HG03097 (cell line): ENCODE measurements at regions not wholly inside any gene's neighbourhood (a gene's known extent, or its start where the extent isn't known, plus 50 kb on each side); places are given as distances from the start of the nearest gene placed in this dataset.
"Not testable (repeated sequence)": the region's sequence is repeated elsewhere in the genome, so short reads cannot be mapped to it uniquely, and the experiment has no call there.

Experiments used
- ATAC-seq: cut with Tn5 transposase; IDR thresholded peaks from one replicate; pipeline ENCODE4 v1.9.1; 2021; ENCODE audit not compliant: unreplicated experiment, low FRiP score

DNA sequence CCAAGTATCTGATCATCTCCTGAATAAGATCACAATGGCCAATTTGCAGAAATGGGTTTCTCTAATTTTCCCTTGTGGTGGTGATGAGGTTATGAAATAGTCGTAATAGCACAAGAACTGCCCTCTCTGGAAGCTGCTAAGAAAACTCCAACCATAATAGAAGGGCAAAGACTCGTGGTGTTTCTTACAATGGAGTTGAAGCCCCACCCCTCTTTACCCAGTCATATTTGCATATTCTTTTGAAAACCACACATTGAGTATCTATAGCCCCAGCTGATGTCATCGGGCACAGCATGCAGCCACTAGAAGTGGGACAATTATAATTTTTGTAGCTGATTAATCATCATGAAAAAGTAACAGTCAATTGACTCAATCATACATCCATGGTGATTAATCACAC is 452.1 kb upstream of the POU3F2 start:
- ATAC-seq, result no peak

DNA sequence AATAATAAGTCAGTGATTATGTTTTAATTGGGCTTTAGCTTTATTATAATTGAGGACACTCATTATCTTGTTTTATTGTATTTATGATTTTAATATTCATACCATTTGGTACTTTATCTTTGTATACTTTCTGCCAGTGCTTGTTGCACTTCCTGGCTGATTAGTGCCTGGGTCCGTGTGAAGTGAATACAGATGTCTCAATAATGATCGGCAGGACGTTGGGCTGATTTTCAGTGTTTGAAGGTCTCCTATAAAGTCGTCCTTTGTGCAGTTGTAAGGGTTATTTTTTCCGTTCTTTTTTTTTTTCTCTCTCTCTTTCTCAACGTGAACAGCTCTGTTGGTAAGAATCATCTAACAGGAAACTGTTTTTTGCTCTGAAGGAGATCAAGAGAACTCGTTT is 450.0 kb upstream of the POU3F2 start:
- no peak for ATAC-seq

DNA sequence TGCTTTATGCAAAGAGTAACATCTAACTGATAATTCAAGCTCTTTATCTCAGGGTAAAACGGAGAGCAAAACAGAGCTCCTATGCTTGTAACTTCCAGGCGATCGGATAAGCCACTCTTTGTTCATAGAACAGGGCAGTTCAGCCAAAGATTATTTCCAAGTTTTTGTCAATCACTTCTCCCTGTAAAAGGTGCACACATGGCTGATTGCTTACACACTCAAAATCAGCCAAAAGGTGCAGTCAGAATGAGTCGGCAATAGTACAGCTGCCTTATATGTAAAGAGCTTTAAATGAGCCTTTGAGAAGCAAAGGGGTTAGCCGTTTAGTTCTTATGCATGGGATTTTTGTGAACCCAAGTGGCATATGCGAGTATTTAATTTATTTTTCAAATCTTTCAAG is 449.6 kb upstream of the POU3F2 start:
- ATAC-seq, result no peak

DNA sequence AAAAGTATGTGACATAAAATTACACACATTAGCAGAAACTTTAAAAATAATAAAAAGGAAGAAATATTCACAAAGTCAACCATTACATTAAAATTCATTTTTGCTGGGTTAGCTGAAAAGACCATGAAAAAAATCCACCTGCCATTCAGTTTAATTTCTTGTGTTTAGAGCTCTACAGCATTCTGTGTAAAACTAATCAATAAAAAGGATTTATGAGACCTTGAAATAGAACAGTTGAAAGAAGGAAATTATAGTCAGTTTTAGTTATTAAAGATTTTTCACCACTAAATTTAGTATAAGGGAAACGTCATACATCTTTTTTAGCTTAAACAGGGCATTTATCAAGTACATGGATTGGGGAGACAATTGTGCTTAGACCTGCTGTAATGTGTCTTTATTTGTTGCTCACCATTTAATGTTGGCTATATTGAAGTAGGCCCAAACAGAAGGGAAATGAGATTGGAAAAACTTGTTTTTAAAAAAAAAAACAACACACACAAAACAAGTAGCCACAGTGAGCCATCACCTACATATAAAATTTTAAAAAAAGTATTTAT is 438.7 kb upstream of the POU3F2 start:
- ATAC-seq, result no peak

DNA sequence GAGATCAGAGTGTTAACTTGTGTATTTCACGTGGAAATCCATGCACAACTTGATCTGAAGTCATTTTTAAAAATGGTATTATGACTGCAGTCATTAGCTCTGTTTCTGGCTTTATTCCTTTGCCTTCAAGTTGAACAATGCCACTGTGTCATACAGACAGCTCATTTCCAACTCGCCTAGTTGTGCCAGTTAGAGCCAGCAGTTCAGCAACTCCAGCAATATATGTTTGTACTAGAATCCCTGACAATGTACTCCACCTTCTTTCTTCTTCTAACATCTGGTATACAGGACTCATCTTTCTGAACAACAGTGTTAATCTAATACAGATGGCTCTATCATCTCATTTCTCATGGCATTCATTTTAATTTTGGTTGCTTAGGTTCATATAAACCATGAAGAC is 418.3 kb upstream of the POU3F2 start:
- no peak for ATAC-seq

DNA sequence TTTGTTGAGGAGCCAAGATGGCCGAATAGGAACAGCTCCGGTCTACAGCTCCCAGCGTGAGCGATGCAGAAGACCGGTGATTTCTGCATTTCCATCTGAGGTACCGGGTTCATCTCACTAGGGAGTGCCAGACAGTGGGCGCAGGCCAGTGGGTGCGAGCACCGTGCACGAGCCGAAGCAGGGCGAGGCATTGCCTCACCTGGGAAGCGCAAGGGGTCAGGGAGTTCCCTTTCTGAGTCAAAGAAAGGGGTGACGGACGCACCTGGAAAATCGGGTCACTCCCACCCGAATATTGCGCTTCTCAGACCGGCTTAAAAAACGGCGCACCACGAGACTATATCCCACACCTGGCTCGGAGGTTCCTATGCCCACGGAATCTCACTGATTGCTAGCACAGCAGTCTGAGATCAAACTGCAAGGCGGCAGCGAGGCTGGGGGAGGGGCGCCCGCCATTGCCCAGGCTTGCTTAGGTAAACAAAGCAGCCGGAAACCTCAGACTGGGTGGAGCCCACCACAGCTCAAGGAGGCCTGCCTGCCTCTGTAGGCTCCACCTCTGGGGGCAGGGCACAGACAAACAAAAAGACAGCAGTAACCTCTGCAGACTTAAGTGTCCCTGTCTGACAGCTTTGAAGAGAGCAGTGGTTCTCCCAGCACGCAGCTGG is 417.7 kb upstream of the POU3F2 start:
- ATAC-seq, result not testable (repeated sequence)

DNA sequence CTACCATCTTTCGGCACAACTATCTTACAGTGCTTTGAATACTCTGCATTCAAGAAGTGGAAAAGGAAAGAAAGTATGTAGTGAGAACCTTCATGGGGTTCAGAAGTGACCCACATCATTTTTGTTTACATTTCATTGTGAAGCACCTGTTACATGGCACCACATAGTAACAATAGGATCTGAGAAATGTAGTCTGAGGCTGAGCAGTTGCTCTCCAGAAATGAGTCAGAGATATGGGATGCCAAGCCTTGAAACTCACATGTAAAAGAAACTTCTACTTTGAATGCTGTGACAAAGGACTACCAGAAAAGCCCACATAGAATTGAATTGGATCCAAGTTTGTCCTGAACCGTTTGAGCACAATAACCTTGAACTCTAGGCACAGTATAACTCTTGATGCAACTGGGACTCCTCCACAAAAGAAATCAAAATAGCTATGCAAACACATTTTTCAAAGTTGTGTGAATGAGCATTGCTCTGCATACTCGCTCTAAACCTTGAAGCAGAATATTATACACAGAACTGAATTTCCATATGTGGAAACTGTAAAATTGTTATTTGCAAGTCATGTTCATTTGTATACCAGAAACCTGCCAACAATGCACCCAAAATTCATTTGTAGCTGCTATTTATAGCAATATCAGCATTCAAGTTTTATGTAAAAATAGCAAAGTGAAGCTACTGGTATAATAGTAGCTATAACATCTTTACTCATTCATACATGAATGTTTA is 400.9 kb upstream of the POU3F2 start:
- no peak for ATAC-seq

DNA sequence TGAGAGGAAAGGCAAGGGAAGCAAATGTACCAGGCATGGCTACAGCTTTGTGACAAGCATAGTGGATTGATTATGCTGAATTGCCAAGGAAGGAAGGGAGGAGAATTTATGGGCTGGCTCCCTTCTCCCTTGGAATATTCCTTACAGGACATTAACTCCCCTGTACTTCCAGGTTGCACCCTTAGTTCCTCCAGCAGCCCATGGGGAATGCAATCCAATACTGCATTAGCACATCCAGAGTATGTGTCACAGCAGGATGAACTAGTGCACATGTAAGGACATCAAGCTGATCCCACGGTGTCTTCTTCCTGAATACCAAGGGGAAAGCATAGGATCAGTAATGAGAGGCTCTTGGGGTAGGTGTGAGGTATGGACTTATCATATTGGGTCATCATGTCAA is 390.7 kb upstream of the POU3F2 start:
- ATAC-seq, result no peak

DNA sequence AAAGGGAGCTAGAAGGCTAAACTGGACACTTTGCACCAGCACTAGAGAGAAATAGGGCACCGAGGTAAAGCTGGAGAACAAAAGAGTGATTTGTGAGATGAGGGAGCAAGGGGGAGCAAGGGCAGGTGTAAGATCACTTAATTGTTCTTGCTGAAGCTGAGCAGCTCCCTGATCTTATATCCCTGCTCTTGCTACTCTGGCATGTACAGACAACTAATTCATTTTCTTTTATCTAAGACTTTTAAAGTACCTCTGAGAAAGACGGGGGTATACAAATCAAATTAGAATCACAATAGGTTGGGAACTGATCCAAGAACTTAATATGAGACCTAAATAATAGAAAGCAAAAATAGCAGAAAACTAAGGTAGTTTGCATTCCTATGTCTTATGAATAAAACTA is 381.7 kb upstream of the POU3F2 start:
- ATAC-seq, result no peak

DNA sequence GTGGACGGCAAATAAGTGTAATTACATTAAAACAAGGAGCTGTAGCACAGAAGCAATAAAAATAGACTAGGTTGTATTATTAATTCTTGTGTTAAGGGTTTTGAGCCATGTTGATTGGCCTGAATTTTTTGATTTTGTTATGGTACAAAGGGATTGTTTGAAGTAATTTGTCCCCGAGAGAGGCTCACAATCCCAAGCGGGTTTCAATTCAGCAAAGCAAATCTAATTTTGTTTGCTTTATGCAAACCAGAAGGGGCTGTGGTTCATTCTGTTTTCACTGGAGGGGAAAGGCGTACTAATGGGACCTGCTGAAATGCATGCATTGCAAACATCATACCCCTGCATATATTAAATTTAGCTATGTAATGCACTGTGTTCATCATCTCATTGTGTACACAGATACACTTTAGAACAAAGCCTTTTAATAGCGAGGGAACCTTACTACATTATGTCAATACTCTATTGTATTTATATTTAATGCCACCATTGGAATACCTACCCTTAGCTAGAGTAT is 379.5 kb upstream of the POU3F2 start:
- ATAC-seq, result no peak

DNA sequence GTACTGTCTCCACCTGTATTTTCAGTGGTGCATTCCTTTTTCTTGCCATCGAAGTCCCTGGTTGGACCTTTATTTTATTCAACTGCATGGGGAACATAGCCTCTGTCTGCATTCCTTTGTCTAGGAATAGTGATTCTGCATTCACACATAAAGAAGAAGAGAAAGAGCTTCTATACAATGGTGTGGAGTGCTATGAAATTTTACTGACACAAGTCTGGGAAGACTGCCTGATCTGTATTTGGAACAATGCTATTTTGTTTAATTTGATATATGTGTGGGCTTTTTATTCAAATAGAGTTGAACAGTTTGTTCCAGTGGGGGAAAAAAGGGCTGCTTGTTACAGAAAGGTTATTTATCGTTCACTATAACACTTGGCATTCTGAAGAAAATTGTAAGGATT is 375.7 kb upstream of the POU3F2 start:
- ATAC-seq, result no peak

DNA sequence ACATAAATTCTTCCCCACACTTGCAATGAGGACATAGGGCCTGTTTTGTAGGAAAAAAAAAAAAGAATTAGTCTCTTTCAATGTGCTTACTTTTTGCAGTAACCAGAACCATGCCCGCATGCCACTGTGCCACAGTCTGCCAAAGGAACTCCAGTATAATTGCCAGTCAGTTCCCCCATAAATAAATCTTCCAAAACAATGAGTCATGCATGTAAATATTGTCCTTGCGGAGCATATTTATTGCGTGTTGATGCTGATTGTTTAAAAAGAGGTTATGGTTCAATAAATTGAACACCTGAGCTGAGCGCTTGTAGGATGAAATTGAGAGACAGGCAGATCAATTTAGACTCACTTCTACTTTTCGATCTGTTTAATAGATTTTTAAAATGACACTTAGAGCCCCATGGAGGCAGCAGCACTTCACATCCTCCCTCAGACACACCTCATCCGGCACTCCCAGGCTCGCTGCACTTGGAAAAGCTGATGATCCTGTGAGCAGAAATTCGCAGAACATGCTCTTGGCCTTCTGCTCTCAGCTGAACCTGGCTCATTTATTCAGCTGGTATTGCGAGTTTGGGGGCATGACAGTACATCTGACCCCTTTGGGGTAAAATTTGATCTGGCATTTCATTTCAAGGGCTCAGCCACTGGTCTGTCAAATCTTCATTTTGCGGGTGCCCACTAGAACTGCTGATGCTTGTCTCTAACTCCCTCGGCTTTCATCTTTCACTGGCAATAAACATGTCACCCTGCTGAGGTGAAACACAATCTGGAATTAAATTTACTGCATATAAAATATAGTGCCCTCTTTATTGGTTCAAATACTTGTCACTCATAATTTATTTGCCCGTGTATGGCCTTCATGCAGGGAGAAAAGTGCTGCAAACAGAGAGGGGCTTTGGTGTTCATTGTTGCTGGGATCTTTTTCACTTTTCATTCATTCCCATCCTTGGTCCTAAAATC is 371.1 kb upstream of the POU3F2 start:
- ATAC-seq, result no peak

DNA sequence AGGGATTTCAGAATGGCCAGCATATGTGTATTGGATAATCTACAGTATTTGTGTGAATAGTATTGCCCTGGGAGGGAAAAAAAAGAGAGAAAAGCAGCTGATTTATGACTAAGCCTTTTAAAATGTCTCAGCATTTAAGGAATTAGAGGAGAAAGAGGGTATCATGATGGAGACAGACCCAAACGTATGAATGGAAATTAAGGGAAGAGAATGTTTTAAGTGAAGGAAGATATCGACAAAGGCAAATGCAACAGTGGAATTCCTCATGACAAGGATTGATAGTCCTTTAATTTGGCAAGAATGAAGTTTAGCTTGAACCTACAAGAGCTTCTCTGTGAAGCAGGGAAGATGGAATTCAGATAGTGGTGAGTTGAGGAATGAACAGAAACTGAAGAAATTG is 367.3 kb upstream of the POU3F2 start:
- ATAC-seq, result no peak

DNA sequence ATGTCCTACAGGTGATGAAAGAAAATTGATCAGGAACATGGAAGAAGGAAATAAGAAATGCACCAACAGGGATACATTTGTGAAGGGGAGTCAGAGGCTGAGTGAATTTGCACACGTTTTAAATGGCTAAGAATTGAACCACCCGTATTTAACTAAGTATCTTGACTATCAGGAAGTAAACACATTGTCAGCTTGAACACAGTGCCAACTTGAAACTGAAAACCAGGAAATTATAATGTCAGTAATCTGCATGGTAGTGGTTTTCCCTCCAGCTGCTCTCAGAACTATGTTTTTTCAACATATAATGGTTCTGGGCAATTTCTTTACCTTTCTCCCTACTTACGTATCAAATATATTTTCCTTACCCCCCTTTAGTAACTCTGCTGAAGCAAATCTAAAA is 366.5 kb upstream of the POU3F2 start:
- ATAC-seq, result no peak

DNA sequence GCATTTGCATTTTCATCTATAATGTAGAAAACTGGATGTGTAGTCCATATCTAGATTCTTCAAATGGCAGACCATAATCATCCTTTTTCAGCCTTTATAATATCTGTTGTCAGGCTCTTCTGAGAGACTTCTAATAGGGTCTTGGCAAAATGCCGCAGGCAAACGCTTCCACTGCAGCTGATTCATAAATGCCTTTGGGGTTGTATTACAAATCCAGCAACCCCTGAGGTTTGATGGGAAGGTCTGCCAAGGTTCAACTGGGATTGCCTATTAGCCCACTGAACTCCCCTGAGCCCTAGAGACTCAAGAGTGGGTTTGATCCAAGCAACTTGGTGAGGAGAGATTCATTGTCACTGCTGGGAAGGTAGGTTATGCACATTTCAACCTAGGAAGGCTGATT is 365.2 kb upstream of the POU3F2 start:
- ATAC-seq, result no peak

DNA sequence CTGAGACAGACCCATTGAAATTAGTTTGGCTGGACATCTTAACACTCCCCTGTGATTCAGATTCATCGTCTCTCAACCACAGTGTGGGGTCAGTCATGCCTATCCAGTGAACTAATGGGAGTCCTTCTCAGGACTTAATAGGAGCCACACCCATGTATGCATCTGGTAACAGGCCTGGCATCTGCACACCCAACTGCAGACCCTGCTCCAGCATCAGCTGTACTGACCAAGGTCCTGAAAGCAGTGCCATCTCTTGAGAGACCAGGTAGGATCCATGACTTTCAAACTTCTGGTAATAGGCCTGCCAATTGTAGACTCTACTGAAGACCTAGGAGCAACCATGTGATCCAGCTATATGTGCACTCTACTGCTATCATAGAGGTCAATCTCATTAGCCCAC is 363.6 kb upstream of the POU3F2 start:
- ATAC-seq, result no peak

DNA sequence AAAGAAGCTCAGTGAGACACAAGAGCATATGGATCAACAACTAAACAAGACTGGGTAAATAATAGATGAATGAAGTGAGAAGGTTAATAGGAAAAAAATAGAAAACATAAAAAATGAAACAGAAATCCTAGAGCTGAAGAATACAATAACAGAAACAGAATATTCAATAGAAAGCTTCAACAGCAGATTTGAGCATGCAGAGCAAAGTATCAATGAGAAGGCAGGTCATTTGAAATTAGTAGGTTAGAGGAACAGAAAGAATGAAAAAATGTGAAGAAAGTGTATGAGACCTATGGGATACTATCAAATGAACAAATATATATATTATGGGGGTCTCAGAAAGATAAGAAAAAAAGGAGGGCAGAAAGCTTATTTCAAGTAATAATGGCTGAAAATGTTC is 362.9 kb upstream of the POU3F2 start:
- no peak for ATAC-seq

DNA sequence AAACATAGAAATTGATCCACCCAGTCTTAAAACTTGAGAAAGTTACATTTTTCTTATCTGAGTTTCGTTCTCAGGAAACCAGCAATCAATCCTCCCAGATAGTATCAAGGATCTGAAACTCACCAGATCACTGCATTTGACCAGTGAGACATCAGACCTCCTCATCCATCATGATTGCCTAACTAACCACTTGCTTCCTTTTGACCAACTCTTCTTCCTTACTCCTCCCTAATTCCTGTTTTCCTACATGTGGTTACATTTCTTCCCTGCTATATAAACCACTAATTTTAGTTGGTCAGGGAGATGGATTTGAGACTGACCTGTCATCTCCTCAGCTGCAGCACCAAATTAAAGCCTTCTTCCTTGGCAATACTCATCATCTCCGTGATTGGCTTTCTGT is 357.1 kb upstream of the POU3F2 start:
- no peak for ATAC-seq

DNA sequence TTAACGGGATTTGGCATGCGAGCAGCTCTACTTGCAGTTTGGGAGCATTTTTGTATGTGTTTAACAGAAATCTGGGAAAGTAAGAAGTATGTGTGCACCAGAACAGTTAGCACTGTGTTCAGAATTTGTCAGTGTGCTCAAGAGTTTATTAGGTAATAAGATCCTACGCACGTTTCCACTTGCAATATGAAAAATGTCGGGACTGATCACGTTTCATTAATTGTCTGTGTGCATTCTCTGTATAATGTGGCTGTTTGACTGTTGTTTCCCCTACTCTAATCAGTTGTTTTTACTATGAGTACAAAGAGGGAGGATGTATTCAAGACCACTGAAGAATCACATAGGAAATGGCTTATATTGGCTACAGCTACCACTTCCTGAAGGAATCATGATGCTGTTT is 349.7 kb upstream of the POU3F2 start:
- ATAC-seq, result no peak

DNA sequence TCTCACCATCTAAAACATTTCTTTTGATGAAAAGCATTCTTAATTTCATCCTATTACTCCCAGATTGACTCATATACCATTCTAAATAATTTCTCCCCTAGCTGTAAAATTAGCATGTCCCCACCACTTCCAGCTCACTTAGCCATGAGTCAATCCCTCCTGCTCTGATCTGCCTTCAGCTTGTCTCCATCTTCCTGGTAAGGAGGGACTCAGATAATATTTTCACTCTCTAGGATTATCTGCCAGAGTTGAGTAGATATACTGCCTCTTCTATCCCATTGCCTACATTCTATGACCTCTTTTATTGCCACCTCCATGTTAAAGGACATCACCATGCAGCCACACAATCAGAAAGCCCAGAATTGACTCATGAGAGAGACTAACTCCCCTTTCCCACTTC is 348.8 kb upstream of the POU3F2 start:
- no peak for ATAC-seq

DNA sequence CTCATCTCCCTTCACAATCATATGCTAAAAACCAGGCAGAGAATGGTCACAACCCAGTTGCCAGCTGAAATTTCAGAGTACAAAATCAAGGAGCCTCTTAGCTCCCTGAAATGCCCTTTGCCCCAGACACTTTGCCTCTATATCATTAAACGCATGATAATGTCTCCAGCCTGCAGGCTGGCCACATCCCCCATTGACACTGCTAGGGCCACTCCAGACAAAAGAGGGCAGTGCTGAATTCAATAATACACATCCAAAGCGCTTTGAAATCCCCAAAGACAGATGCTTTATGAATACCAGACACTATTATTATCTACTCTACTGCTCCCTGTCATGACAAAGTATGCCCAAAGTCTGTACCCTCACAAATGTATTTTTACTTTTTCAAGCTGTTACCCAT is 348.3 kb upstream of the POU3F2 start:
- ATAC-seq, result no peak
